T-helper 1 cell treated with Interleukin-12 subunit alpha and Interleukin-12 subunit beta and Interleukin-4 antibody, amounts not matched to agents 30 ng/mL and 1 ng/mL, for 36 hours (primary cell): ENCODE measurements at regions not wholly inside any gene's neighbourhood (a gene's known extent, or its start where the extent isn't known, plus 50 kb on each side); places are given as distances from the start of the nearest gene placed in this dataset.
"Not testable (repeated sequence)": the region's sequence is repeated elsewhere in the genome, so short reads cannot be mapped to it uniquely, and the experiment has no call there.

Source experiments
- intact Hi-C: fragments of 100-400 bp; cut with micrococcal nuclease; formaldehyde crosslinking; loops from one replicate; pipeline ENCODE4 v1.15.1; 2024

- intact Hi-C loops, result no loop called here
Observed at GRCh38 chr5:96177303-96177869, 215.7 kb upstream of the ELL2 start.

GRCh38 chr5:96176022-96176421 lies 214.4 kb upstream of the ELL2 start:
- intact Hi-C loops, result no loop called here

- intact Hi-C loops, result no loop called here
Observed at GRCh38 chr5:96175090-96175489, 213.4 kb upstream of the ELL2 start.

DNA sequence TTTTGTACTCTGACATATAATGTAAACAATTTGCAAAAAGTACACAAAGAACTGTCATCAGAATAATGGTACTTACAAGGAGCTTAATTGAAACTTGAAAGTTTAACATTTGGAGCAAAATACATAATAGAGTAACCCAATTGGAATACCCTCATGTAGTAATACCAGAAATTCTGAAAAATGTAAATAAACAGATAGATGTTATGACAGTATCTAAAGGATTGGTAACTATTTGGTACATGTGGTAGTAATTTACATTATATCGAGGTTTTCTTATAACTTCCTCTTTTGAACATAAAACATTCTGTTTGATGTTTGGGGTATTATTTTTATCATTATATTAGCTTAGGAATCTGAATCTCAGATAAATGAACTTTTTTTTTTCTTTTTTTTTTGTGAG lies 211.7 kb upstream of the ELL2 start:
- intact Hi-C loops, result no loop called here

GRCh38 chr5:96172436-96172835 lies 210.8 kb upstream of the ELL2 start:
- intact Hi-C loops, result no loop called here

- intact Hi-C loops, result not testable (repeated sequence)
Observed at GRCh38 chr5:96171973-96172372, 210.3 kb upstream of the ELL2 start.

- intact Hi-C loops, result not testable (repeated sequence)
Observed at GRCh38 chr5:96170481-96171125, 209.0 kb upstream of the ELL2 start.

- intact Hi-C loops, result not testable (repeated sequence)
Observed at GRCh38 chr5:96168833-96169232, 207.2 kb upstream of the ELL2 start.

GRCh38 chr5:96159043-96159442 lies 197.4 kb upstream of the ELL2 start:
- intact Hi-C loops, result no loop called here

GRCh38 chr5:96157841-96158291 lies 196.2 kb upstream of the ELL2 start:
- intact Hi-C loops, result no loop called here

DNA sequence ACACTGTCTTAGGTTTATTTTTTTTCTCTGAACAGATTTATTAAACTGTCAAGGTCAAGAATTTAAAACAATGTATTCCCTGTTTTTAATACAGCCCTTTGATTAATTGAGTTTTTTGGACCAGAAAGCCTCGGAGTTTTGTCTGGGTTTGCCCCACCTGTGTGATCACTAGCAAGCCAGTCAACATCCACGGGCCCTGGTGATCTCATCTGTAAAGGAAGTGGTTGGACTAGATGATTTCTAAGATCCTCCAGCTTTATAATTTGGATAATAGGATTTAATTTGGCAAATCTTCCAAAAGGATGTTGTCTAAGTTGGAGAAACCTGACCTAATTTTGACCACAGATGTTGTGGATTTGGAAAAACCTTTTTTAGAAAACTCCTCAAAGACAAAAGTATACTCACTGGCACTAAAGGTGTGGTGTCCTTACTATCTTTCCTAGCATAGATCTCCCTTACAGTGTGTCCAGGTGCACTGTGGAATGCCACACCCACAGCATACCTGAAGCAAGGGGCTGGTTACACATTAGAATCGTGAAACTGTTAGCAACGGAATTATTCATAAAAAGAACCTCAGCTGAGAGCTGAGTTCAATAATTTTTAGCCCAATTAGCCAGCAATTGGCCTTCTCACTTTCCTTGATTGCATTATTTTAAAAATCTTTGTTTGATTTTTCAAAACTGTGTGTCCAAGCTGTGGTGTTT lies 195.6 kb upstream of the ELL2 start:
- intact Hi-C loops, result no loop called here

- intact Hi-C loops, result no loop called here
Observed at GRCh38 chr5:96155147-96155546, 193.5 kb upstream of the ELL2 start.

DNA sequence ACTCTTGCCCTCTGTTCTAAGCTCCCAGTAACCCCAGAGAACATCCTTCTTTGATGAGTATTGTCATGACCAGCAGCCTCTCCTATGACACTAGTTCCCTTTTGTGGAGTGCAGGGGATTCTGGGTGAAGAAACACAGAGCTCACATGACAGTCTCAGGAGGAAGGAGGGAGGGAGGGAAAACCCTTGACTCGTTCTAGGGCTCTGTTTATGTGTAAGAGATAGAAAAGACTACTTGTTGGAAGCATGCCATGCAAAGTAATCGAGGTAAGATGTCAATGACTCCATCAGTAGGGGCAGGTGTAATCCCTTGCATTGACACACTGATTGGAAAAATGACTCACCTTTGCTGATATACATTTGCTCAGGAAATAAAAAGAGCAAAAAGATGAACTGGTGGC lies 190.2 kb upstream of the ELL2 start:
- intact Hi-C loops, result no loop called here

DNA sequence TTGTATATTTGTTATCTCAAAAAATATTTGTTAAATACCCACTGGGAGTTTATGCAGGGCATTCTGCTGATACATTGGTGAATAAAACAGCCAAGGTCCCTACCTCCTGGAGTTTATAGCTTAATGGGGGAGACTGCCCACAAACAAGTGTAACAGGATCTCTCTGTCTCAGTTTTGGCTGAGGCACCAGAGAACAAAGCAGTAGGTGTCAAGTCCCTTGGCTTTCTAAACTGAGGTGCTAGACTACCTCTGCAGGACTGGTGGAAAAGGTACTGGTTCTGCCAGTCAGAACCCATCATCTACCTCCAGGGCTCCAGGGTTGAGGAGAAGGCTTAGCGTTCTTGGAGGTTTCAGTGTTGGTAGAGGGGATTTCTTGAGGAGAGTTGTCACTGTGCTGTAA lies 188.4 kb upstream of the ELL2 start:
- intact Hi-C loops, result no loop called here

- intact Hi-C loops, result no loop called here
Observed at GRCh38 chr5:96149546-96149945, 187.9 kb upstream of the ELL2 start.

- intact Hi-C loops, result no loop called here
Observed at GRCh38 chr5:96149021-96149420, 187.4 kb upstream of the ELL2 start.

GRCh38 chr5:96148376-96148775 lies 186.7 kb upstream of the ELL2 start:
- intact Hi-C loops, result no loop called here

DNA sequence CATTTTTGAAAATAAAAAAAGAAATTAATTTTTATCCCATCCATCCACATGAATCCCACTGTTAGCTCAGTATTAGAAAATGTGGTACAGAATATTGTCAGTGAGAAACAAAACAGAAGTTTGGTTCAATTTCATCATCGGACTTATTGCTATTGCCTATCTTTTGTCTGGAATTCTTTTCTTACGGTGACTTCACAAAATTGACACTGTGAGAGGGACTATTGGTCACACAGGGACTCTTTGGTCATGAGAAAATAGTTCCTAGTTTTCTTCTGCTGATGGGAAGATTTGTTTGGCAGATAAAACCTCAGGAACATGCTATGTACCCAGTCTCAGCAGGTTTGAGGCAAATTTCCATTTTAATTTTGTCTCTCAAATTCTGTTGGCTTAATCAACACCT lies 186.2 kb upstream of the ELL2 start:
- intact Hi-C loops, result no loop called here

DNA sequence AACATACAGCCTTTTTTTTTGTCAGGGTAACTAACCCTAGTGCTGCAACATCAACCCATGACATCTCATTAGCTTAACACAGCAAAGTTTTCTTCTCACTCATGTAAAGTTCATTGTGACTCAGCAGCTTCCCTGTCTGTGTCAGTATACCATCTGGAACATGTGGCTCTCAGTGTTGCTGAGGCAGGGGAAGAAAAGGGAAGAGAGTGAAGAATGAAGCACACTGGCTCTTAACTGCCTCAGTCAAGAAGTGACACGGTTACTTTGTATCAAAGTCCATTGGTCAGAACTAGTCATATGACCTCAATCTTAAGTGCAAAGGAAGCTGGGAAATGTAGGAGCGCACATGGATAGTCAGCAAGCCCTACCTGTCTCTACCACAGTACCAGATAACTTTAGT lies 185.0 kb upstream of the ELL2 start:
- intact Hi-C loops, result no loop called here

DNA sequence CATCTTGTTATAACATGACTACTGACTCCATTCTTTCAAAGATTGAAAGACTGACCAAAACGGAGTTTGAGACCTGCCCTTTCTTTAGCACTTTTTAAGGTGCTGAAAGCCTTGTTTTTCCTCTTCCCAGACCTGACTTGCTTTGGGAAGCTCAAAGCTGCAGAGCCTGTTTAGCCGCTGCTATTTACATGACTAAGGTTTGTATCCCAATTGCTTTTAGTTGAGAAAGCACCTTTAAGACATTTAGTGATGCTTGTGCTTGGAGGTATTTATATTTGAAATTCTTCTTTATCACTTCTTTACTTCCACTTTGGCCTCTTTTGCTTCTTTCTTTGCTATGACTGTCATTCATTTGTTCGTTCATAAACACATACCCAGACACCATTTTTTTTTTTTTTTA lies 182.6 kb upstream of the ELL2 start:
- intact Hi-C loops, result no loop called here

- intact Hi-C loops, result no loop called here
Observed at GRCh38 chr5:96143450-96143849, 181.8 kb upstream of the ELL2 start.

- intact Hi-C loops, result no loop called here
Observed at GRCh38 chr5:96142786-96143434, 181.3 kb upstream of the ELL2 start.
